HepG2 (cell line): ENCODE measurements at regions not wholly inside any gene's neighbourhood (a gene's known extent, or its start where the extent isn't known, plus 50 kb on each side); places are given as distances from the start of the nearest gene placed in this dataset.

ENCODE experiments used
- ATAC-seq: fragments of 200-7000 bp; cut with Tn5 transposase; 3 replicates; pipeline ENCODE4 v1.9.1; 2020; ENCODE audit warnings: mild to moderate bottlenecking, moderate library complexity
- BruUV-seq: library from RNA; stranded (reverse); fragments of 400-500 nt; replicated peaks from 2 replicates; lab custom pipeline; 2021; lab: Mats Ljungman, UMichigan
- CTCF ChIA-PET: fragments of 300-600 bp; formaldehyde crosslinking; extraction: SDS; loops from one replicate; lab custom pipeline; 2021; ENCODE audit warnings: low total read pairs, inconsistent platforms, low intra/inter-chr PET ratio; lab: Yijun Ruan, JAX
- POLR2A ChIA-PET: fragments of 350-600 bp; sonication (Branson Sonifier 250); formaldehyde crosslinking; loops from one replicate; lab custom pipeline; 2020; ENCODE audit warnings: antibody characterized with exemption, inconsistent platforms; lab: Yijun Ruan, JAX
- DNase-seq: peaks from one replicate; pipeline ENCODE4 v3.0.0-alpha.2; 2015; ENCODE audit warnings: low spot score
- FAIRE-seq: peaks from 3 replicates; lab custom pipeline; 2011; peaks lifted over from hg19 to GRCh38; lab: Jason Lieb, UNC
- H2AFZ ChIP-seq: one replicate; pipeline ENCODE4 v1.6.1; 2011; ENCODE audit warnings: low read length, inconsistent platforms
- H3K27ac ChIP-seq: fragments of 300-600 bp; 3 replicates; pipeline ENCODE4 v1.8.0; 2011; ENCODE audit warnings: mixed run types, mild to moderate bottlenecking, mixed read lengths, low read length, inconsistent platforms; ENCODE audit not compliant: insufficient read depth; ENCODE audit errors: extremely low read length
- H3K27me3 ChIP-seq, 2 experiments: fragments of 200-600 bp in 1 of 2; 2 replicates in 1 of 2; 3 replicates in 1 of 2; pipeline versions ENCODE4 v1.6.0 to v1.8.0; 2011; ENCODE audit warnings: low read length in 2 of 2, mild to moderate bottlenecking in 2 of 2, moderate library complexity in 2 of 2, inconsistent platforms in 1 of 2; ENCODE audit not compliant: insufficient read depth in 2 of 2, control insufficient read depth in 1 of 2
- H3K36me3 ChIP-seq, 2 experiments: fragments of 200-600 bp in 1 of 2; replicated peaks in 1 of 2; 2 replicates in 1 of 2; 3 replicates in 1 of 2; pipeline versions ENCODE4 v1.5.1 to v1.8.0; 2011; ENCODE audit warnings: low read length in 2 of 2, inconsistent platforms in 1 of 2; ENCODE audit not compliant: insufficient read depth in 2 of 2, control insufficient read depth in 1 of 2
- H3K4me1 ChIP-seq: 2 replicates; pipeline ENCODE4 v1.5.1; 2012; ENCODE audit warnings: low read length, inconsistent platforms; ENCODE audit not compliant: insufficient read depth
- H3K4me2 ChIP-seq: 2 replicates; pipeline ENCODE4 v1.6.0; 2011; ENCODE audit warnings: low read depth, low read length, inconsistent platforms
- H3K4me3 ChIP-seq, 3 experiments: fragments of 200-600 bp in 1 of 3; sonication (generic), shearing (Covaris generic) in 1 of 3; replicated peaks in 1 of 3; 2 replicates each; pipeline ENCODE4 v1.5.1; 2011 to 2016; ENCODE audit warnings: low read length in 3 of 3, inconsistent platforms in 2 of 3, low read depth in 2 of 3, mild to moderate bottlenecking in 2 of 3, control low read depth in 1 of 3, mixed read lengths in 1 of 3; ENCODE audit not compliant: insufficient read depth in 1 of 3
- H3K79me2 ChIP-seq: one replicate; pipeline ENCODE4 v1.6.1; 2011; ENCODE audit warnings: low read length, inconsistent platforms; ENCODE audit not compliant: insufficient read depth
- H3K9ac ChIP-seq: 2 replicates; pipeline ENCODE4 v1.6.0; 2011; ENCODE audit warnings: mild to moderate bottlenecking, low read depth, low read length, inconsistent platforms; ENCODE audit not compliant: insufficient read depth
- H3K9me3 ChIP-seq: 2 replicates; pipeline ENCODE4 v1.5.1; 2012; ENCODE audit warnings: mild to moderate bottlenecking, low read length
- H4K20me1 ChIP-seq: 2 replicates; pipeline ENCODE4 v1.6.0; 2011; ENCODE audit warnings: inconsistent platforms, mild to moderate bottlenecking, low read length, moderate library complexity; ENCODE audit not compliant: insufficient read depth
- EEA1 ChIP-seq: sonication (generic); formaldehyde crosslinking; IDR thresholded peaks from 2 replicates; pipeline ENCODE4 v1.5.1; 2020; ENCODE audit warnings: mild to moderate bottlenecking, missing genetic modification reagents, borderline replicate concordance
- EZH2 ChIP-seq: conservative IDR thresholded peaks from 2 replicates; pipeline ENCODE4 v1.6.1; 2012; ENCODE audit warnings: mild to moderate bottlenecking, low read depth, low read length, moderate library complexity
- FOXM1 ChIP-seq: sonication (generic); formaldehyde crosslinking; IDR thresholded peaks from 2 replicates; pipeline ENCODE4 v1.5.0; 2020; ENCODE audit warnings: missing genetic modification reagents
- GFI1 ChIP-seq: sonication (generic); formaldehyde crosslinking; IDR thresholded peaks from 2 replicates; pipeline ENCODE4 v1.5.0; 2020; ENCODE audit warnings: missing genetic modification reagents, mild to moderate bottlenecking, borderline replicate concordance
- HIVEP1 ChIP-seq: sonication (generic); formaldehyde crosslinking; IDR thresholded peaks from 2 replicates; pipeline ENCODE4 v1.4.0; 2020; ENCODE audit warnings: mild to moderate bottlenecking, missing genetic modification reagents
- KDM6A ChIP-seq: IDR thresholded peaks from 2 replicates; pipeline ENCODE4 v1.6.1; 2016; ENCODE audit warnings: low read depth
- MIER2 ChIP-seq: IDR thresholded peaks from 2 replicates; pipeline ENCODE4 v1.6.1; 2016; ENCODE audit warnings: missing biosample characterization, missing genetic modification reagents
- NCOA5 ChIP-seq: sonication (generic); formaldehyde crosslinking; IDR thresholded peaks from 2 replicates; pipeline ENCODE4 v1.4.0; 2020; ENCODE audit warnings: missing genetic modification reagents
- NONO ChIP-seq, 2 experiments: fragments of 450-650 bp in 1 of 2; sonication (generic) in 1 of 2; formaldehyde crosslinking in 1 of 2; IDR thresholded peaks in 1 of 2; conservative IDR thresholded peaks in 1 of 2; 2 replicates each; pipeline versions ENCODE4 v1.6.1 to v1.8.0; 2017 to 2022; ENCODE audit warnings: mild to moderate bottlenecking in 1 of 2, missing genetic modification reagents in 1 of 2, moderate library complexity in 1 of 2
- NR2F2 ChIP-seq: IDR thresholded peaks from 2 replicates; pipeline ENCODE4 v1.6.1; 2012; ENCODE audit warnings: low read depth, inconsistent platforms, borderline replicate concordance
- PAF1 ChIP-seq: IDR thresholded peaks from 2 replicates; pipeline ENCODE4 v1.6.1; 2016; ENCODE audit warnings: missing genetic modification reagents, missing compliant biosample characterization
- SNAPC2 ChIP-seq: sonication (generic); formaldehyde crosslinking; IDR thresholded peaks from 2 replicates; pipeline ENCODE4 v1.8.1; 2022; ENCODE audit warnings: mild to moderate bottlenecking, missing genetic modification reagents
- STAT5B ChIP-seq: sonication (generic); formaldehyde crosslinking; IDR thresholded peaks from 2 replicates; pipeline ENCODE4 v1.4.0; 2020; ENCODE audit warnings: missing genetic modification reagents
- TAF1 ChIP-seq: sonication (generic); formaldehyde crosslinking; IDR thresholded peaks from 2 replicates; pipeline ENCODE4 v1.4.0; 2020; ENCODE audit warnings: missing genetic modification reagents
- ZBTB25 ChIP-seq: IDR thresholded peaks from 2 replicates; pipeline ENCODE4 v1.6.1; 2018; ENCODE audit warnings: missing genetic modification reagents
- ZKSCAN1 ChIP-seq: fragments of 150-350 bp; IDR thresholded peaks from 2 replicates; pipeline ENCODE4 v1.6.1; 2014; ENCODE audit warnings: low read length
- ZNF124 ChIP-seq: sonication (generic); formaldehyde crosslinking; IDR thresholded peaks from 2 replicates; pipeline ENCODE4 v1.4.0; 2020; ENCODE audit warnings: missing genetic modification reagents
- ZNF230 ChIP-seq: sonication (generic); formaldehyde crosslinking; IDR thresholded peaks from 2 replicates; pipeline ENCODE4 v1.4.0; 2020; ENCODE audit warnings: mild to moderate bottlenecking, missing genetic modification reagents
- ZNF3 ChIP-seq: IDR thresholded peaks from 2 replicates; pipeline ENCODE4 v1.7.0; 2017; ENCODE audit warnings: inconsistent platforms
- ZNF816 ChIP-seq: sonication (generic); formaldehyde crosslinking; IDR thresholded peaks from 2 replicates; pipeline ENCODE4 v1.8.0; 2022; ENCODE audit warnings: missing genetic modification reagents, mild to moderate bottlenecking, borderline replicate concordance
- ZSCAN22 ChIP-seq: sonication (generic); formaldehyde crosslinking; IDR thresholded peaks from 2 replicates; pipeline ENCODE4 v1.4.0; 2020; ENCODE audit warnings: mild to moderate bottlenecking, missing genetic modification reagents
- WGBS: methylation state at CpG from one replicate; pipeline ENCODE4 v1.1.6; 2017; ENCODE audit warnings: low lambda C conversion rate; 5-methylcytosine and 5-hydroxymethylcytosine counted together
- in situ Hi-C: cut with HindIII; loops from 2 replicates; pipeline ENCODE4 v1.10.0; 2017; ENCODE audit warnings: low pct_unique_long_range_greater_than_20kb; ENCODE audit not compliant: extremely low pct_ligation_motif_present
- intact Hi-C: fragments of 100-400 bp; cut with micrococcal nuclease; formaldehyde crosslinking; loops from one replicate; pipeline ENCODE4 v1.10.0; 2022; ENCODE audit not compliant: unreplicated experiment
- TF ChIP-seq, protein P1 (sequence below): sonication (generic); formaldehyde crosslinking; IDR thresholded peaks from 2 replicates; pipeline ENCODE4 v1.4.0; 2020; ENCODE audit warnings: mild to moderate bottlenecking, low read depth, missing genetic modification reagents

- TF ChIP-seq, protein P1, sequence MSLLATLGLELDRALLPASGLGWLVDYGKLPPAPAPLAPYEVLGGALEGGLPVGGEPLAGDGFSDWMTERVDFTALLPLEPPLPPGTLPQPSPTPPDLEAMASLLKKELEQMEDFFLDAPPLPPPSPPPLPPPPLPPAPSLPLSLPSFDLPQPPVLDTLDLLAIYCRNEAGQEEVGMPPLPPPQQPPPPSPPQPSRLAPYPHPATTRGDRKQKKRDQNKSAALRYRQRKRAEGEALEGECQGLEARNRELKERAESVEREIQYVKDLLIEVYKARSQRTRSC (CRISPR knock-in tag): no peak
- no peak for TF ChIP-seq PAF1 (CRISPR knock-in tag)
- TF ChIP-seq EEA1 (CRISPR knock-in tag): no peak
- no peak for TF ChIP-seq KDM6A (CRISPR knock-in tag)
- no peak for TF ChIP-seq STAT5B (CRISPR knock-in tag)
- TF ChIP-seq HIVEP1: no peak
- no peak for TF ChIP-seq ZSCAN22 (CRISPR knock-in tag)
- TF ChIP-seq NCOA5 (CRISPR knock-in tag): no peak
- ATAC-seq: peak; percentile 52; the same call in 2 of the 3 replicates
- Histone ChIP-seq H3K9ac (no peak overlapping the region), H3K36me3 (no peaks in the 10 kb centered on the region), H3K27me3 (no peaks in the 10 kb centered on the region), H4K20me1 (no peaks in the 10 kb centered on the region), H3K4me1 (no peaks in the 10 kb centered on the region), H3K4me2 (no peak overlapping the region), H3K27ac (no peak overlapping the region), H3K79me2 (no peaks in the 10 kb centered on the region), H3K4me3 (no peak overlapping the region), H2AFZ (no peak overlapping the region), H3K9me3 (no peaks in the 10 kb centered on the region)
- 3% methylated on average over 3 of the region's 3 CpGs for WGBS
- no peak for FAIRE-seq
- CTCF ChIA-PET: no interaction called here
- BruUV-seq: no TSS peak
- POLR2A ChIA-PET: no interaction called here
- in situ Hi-C loops (no loop called here), intact Hi-C loops (no loop called here)
- peak; percentile 16 for DNase-seq
Observed at GRCh38 chr11:27965559-27965958, 142.4 kb downstream of the KIF18A start.

- FAIRE-seq: no peak
- ChIA-PET POLR2A (no interaction called here), CTCF (no interaction called here)
- in situ Hi-C loops (no loop called here), intact Hi-C loops (no loop called here)
- H3K9ac ChIP-seq: no peak overlapping the region
- no TSS peak for BruUV-seq
- WGBS: 21% methylated on average over 2 of the region's 2 CpGs
- no peak overlapping the region for H3K4me3 ChIP-seq
- no peaks in the 10 kb centered on the region for H3K79me2 ChIP-seq
- no peaks in the 10 kb centered on the region for H3K4me1 ChIP-seq
- no peaks in the 10 kb centered on the region for H3K9me3 ChIP-seq
- ATAC-seq: no peak
- no peaks in the 10 kb centered on the region for H4K20me1 ChIP-seq
- no peak overlapping the region for H2AFZ ChIP-seq
- no peaks in the 10 kb centered on the region for H3K27me3 ChIP-seq
- no peak for DNase-seq
- no peak overlapping the region for H3K4me2 ChIP-seq
- no peak overlapping the region for H3K27ac ChIP-seq
- H3K36me3 ChIP-seq: no peaks in the 10 kb centered on the region
- no peak for TF ChIP-seq MIER2 (CRISPR knock-in tag)
- TF ChIP-seq ZKSCAN1: no peak
- TF ChIP-seq EZH2: no peak
- TF ChIP-seq ZNF3 (CRISPR knock-in tag): no peak
- no peak for TF ChIP-seq NR2F2
- TF ChIP-seq STAT5B (CRISPR knock-in tag): no peak
- TF ChIP-seq NONO (IDR thresholded peaks at IDR 0.05): no peak
- TF ChIP-seq NONO (CRISPR knock-in tag; conservative IDR thresholded peaks at IDR 0.05): no peak
- no peak for TF ChIP-seq ZNF816 (CRISPR knock-in tag)
- TF ChIP-seq SNAPC2 (CRISPR knock-in tag): no peak
- no peak for TF ChIP-seq ZBTB25 (CRISPR knock-in tag)
- no peak for TF ChIP-seq GFI1
- TF ChIP-seq TAF1: no peak
- no peak for TF ChIP-seq ZNF230 (CRISPR knock-in tag)
- TF ChIP-seq ZNF124 (CRISPR knock-in tag): no peak
- TF ChIP-seq FOXM1 (CRISPR knock-in tag): no peak
Observed at GRCh38 chr11:27963370-27963769, 144.6 kb downstream of the KIF18A start.
